ENCODE measurements at regions not wholly inside any gene's neighbourhood (a gene's known extent, or its start where the extent isn't known, plus 50 kb on each side); places are given as distances from the start of the nearest gene placed in this dataset.

- Histone ChIP-seq H3K27ac (replicated peaks in 1 of 4) (no peak overlapping the region), H3K36me3 (no peaks in the 10 kb centered on the region), H3K27me3 (no peaks in the 10 kb centered on the region), H3K4me1 (no peaks in the 10 kb centered on the region), H3K4me3 (no peak overlapping the region), H3K9me3 (no peaks in the 10 kb centered on the region)
- TF ChIP-seq POLR2A (IDR thresholded peaks at IDR 0.05; ENCODE audit: low read depth) (no peak), POLR2AphosphoS5 (IDR thresholded peaks at IDR 0.05) (no peak), CTCF (IDR thresholded peaks at IDR 0.05) (no peak), EP300 (IDR thresholded peaks at IDR 0.05) (no peak)
- DNase-seq (ENCODE audit: extremely low spot score) = no peak
- intact Hi-C loops (cut with DNase I) = no loop called here
- WGBS = 80% methylated on average over 1 of the region's 1 CpG
Measured at GRCh38 chr3:25338158-25338725, 89.8 kb upstream of the RARB start.

GRCh38 chr3:25339225-25339624, 88.8 kb upstream of the RARB start:
- TF ChIP-seq CTCF (IDR thresholded peaks at IDR 0.05) (no peak), POLR2AphosphoS5 (IDR thresholded peaks at IDR 0.05) (no peak), POLR2A (IDR thresholded peaks at IDR 0.05; ENCODE audit: low read depth) (no peak), EP300 (IDR thresholded peaks at IDR 0.05) (no peak)
- H3K27ac ChIP-seq (replicated peaks in 1 of 4) = no peak overlapping the region
- 89% methylated on average over 9 of the region's 9 CpGs for WGBS
- DNase-seq (ENCODE audit: extremely low spot score) = no peak
- H3K4me1 ChIP-seq = no peaks in the 10 kb centered on the region
- no peak overlapping the region for H3K4me3 ChIP-seq
- H3K27me3 ChIP-seq = no peaks in the 10 kb centered on the region
- H3K36me3 ChIP-seq = no peaks in the 10 kb centered on the region
- intact Hi-C loops (cut with DNase I) = no loop called here
- no peaks in the 10 kb centered on the region for H3K9me3 ChIP-seq

- H3K36me3 ChIP-seq = no peaks in the 10 kb centered on the region
- H3K27ac ChIP-seq (replicated peaks in 1 of 4) = no peak overlapping the region
- no peak overlapping the region for H3K4me3 ChIP-seq
- WGBS = 66% methylated on average over 1 of the region's 1 CpG
- H3K9me3 ChIP-seq = no peaks in the 10 kb centered on the region
- no peaks in the 10 kb centered on the region for H3K27me3 ChIP-seq
- no peak for TF ChIP-seq EP300 (IDR thresholded peaks at IDR 0.05)
- no peak for TF ChIP-seq POLR2AphosphoS5 (IDR thresholded peaks at IDR 0.05)
- TF ChIP-seq POLR2A (IDR thresholded peaks at IDR 0.05; ENCODE audit: low read depth) = no peak
- TF ChIP-seq CTCF (IDR thresholded peaks at IDR 0.05) = no peak
- intact Hi-C loops (cut with DNase I) = no loop called here
- no peak for DNase-seq (ENCODE audit: extremely low spot score)
- peaks cover 0 to under 1% (median 0%) of the 10 kb centered on the region in 4 donors for H3K4me1 ChIP-seq
Measured at GRCh38 chr3:25344670-25345069, 83.4 kb upstream of the RARB start.

- WGBS = 80% methylated on average over 6 of the region's 6 CpGs
- DNase-seq (ENCODE audit: extremely low spot score) = no peak
- Histone ChIP-seq H3K4me3 (no peak overlapping the region), H3K4me1 (peaks cover 0 to 4% (median 2%) of the 10 kb centered on the region in 4 donors), H3K27ac (replicated peaks in 1 of 4) (no peak overlapping the region), H3K27me3 (no peaks in the 10 kb centered on the region), H3K36me3 (no peaks in the 10 kb centered on the region), H3K9me3 (no peaks in the 10 kb centered on the region)
- no peak for TF ChIP-seq POLR2AphosphoS5 (IDR thresholded peaks at IDR 0.05)
- TF ChIP-seq EP300 (IDR thresholded peaks at IDR 0.05) = no peak
- no peak for TF ChIP-seq POLR2A (IDR thresholded peaks at IDR 0.05; ENCODE audit: low read depth)
- TF ChIP-seq CTCF (IDR thresholded peaks at IDR 0.05) = no peak
- intact Hi-C loops (cut with DNase I) = no loop called here
Measured at GRCh38 chr3:25349095-25349494, 79.0 kb upstream of the RARB start.

Data from esophagus muscularis mucosa (tissue), 4 donors.